NCI-H2196 treated with DMSO at 0.1 percent for 48 hours (cell line): ENCODE measurements at regions not wholly inside any gene's neighbourhood (a gene's known extent, or its start where the extent isn't known, plus 50 kb on each side); places are given as distances from the start of the nearest gene placed in this dataset.
"Not testable (repeated sequence)": the region's sequence is repeated elsewhere in the genome, so short reads cannot be mapped to it uniquely, and the experiment has no call there.

Experiments
- DNase-seq: peaks from one replicate; lab custom pipeline; 2025; ENCODE audit not compliant: unreplicated experiment; lab: John Stamatoyannopoulos, UW

DNA sequence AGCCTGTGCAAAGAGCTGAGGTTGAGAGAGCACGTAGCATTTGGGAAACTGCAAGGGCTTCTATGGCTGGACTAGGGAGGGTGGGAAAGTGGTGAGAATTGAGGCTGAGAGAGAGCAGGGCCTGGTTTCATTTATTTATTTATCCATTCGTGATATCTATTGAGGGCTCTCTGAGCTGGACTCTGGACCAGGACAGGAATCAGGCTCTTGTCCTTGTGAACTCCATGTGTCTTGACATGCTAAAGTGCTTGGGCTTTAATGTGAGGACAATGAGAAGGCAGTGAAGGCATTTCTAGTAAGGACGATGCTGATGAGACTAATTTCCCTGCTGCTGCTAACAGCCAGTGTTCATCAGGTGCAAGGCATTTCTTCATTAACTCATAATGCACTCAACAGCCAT, 95.9 kb upstream of the KLF4 start:
- DNase-seq = no peak

DNA sequence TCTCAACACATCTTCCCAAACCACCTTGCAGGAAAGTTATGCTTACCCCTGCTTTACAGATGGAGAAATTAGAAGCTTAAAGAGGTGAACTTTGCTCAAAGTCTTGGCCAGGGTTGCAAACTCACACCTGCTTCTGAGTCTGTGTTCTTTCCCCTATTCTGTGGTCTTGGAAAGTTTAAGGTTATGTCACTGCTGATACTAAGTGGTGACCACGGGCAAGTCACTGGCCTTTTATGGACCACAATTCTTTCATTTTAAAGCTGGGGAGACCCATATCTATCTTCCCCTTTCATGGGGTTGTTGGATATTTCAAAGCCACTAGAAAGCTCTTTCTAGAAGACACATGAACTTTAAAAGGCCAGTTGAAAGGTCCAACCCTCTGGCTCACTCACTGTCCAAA, 95.4 kb upstream of the KLF4 start:
- DNase-seq = no peak

DNA sequence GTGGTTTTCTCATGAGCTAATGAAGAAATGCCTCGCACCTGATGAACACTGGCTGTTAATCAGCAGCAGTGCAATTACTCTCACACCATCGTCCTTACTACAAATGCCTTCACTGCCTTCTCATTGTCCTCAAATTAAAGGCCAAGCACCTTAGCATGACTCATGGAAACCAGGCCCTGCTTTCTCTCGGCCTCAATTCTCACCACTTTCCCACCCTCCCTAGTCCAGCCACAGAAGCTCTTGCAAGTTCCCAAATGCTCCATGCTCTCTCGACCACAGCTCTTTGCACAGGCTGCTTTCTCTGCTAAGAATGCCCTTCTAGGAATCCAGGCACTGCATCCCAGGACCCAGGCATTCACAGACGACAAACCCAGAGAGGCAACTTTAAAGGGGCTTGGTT, 94.6 kb upstream of the KLF4 start:
- DNase-seq = no peak

- no peak for DNase-seq
These were observed 87.7 kb upstream of the KLF4 start for GRCh38 chr9:107577140-107577776.

- no peak for DNase-seq
These were observed 81.6 kb upstream of the KLF4 start for GRCh38 chr9:107571148-107571547.

DNA sequence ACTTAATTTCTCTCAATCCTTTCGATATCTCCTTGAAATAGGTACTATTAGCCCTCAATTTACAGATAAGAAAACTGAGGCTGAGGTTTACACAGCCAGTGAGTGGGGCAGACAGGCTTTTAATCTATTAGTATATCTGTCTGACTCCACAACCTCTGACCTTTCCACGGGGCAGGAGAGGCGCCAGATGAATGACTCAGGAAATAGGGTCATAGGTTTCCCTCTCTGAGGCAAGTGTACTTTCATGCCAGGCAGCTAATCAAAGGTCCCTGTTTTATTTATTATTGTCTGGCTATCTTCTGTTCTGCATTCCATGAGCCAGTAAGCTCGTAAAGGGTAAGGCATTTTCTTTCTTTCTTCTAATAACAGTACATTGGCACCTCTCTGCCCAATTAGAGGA, 79.6 kb upstream of the KLF4 start:
- DNase-seq = no peak

DNA sequence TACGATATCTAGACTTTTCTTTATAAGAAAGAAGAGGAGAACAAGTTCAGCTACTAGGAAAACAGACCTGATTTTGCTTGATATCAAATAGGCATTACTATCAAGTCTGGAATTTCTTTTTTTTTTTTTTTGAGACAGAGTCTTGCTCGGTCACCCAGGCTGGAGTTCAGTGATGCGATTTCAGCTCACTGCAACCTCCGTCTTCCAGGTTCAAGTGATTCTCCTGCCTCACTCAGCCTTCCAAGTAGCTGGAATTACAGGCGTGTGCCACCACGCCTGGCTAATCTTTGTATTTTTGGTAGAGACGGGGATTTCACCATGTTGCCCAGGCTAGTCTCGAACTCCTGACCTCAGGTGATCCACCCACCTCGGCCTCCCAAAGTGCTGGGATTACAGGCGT, 78.8 kb upstream of the KLF4 start:
- DNase-seq = not testable (repeated sequence)

- no peak for DNase-seq
These were observed 77.9 kb upstream of the KLF4 start for GRCh38 chr9:107567462-107567861.

DNA sequence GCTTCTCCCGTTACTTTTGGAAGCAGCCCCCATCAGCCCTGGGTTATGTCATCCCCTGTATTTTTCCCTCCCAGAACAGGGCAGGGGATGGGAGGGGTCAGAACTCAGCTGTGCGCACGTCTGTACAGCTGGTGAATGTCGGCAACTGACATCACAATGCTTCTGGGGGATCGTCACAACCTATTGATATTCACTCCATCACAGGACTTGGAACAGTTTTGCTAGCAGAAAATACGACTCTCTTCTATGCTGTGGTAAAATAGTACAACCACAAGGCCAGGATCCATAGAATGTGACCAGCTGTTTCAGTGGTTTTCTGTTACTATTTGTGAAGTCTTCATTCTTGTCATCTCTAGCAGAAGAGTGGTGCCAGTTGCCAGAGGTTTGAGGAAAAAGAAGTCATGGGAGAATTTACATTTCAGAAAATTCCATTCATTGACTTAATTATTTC, 77.1 kb upstream of the KLF4 start:
- DNase-seq = no peak

DNA sequence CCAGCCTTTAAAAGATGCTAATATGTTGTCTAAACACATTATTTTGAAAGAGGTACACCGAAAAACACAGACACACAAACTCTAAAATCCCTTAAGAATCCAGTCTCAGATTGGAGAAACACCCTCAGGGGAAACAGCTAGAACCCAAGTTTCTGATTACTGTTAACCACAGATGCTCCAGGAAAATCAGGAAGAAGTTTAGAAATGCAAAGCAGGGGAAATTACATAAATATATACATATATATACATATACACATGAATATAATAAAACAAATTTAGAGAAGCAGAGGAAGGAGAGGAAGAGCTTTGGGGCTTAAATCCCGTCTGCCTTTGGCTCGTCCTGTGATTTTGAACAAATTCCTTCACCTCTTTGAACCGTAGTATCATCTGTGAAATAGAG, 73.2 kb upstream of the KLF4 start:
- DNase-seq = no peak

GRCh38 chr9:107559494-107560086, 70.0 kb upstream of the KLF4 start:
- no peak for DNase-seq

DNA sequence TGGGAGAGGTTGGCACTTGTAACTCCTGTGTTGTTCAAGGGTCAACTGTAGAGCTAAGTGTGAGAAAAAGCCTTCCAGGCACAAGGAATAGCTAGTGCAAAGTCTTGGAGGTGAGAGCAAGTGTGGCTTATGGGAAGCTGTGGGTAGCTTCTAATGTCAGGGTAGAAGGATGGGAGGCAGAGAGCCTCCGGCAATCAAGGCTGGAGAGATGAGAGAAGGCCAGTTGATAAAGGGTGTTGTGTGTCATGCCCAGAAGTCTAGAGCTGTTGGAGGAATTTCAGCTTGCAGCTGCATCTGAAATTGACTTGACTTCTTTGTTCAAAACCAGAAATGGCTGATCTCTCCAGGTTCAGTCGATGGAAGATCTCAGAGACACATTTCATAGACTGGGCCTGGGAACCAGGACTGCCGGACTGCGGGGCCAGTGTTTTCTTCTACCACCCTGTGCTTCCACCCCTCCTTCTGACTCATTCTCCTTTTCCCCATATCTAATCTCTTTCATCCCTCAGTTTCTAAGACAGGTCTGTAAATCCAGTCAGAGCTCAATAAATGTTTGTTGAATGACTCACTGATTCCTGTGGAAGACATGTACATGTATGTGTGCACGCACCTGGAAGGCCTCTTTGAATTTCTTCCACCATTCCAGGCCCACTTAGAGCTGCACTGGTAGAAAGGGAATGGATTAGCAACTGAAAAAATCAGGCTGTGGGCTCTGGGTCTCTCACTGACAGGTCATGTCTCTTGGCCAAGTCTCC, 67.8 kb upstream of the KLF4 start:
- no peak for DNase-seq

DNA sequence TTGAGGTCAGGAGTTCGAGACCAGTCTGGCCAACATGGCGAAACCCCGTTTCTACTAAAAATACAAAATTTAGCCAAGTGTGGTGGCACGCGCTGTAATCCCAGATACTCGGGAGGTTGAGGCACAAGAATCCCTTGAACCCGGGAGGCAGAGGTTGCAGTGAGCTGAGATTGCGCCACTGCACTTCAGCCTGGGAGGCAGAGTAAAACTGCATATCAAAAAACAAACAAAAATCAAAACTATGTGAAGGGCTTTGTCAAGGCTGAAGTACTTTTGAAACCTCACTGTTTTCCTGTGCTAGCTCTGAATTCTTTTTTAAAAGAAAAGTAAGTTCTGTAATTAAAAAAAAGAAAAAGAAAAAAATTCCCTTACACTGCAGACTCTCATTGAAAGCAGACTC, 65.1 kb upstream of the KLF4 start:
- DNase-seq = no peak

DNA sequence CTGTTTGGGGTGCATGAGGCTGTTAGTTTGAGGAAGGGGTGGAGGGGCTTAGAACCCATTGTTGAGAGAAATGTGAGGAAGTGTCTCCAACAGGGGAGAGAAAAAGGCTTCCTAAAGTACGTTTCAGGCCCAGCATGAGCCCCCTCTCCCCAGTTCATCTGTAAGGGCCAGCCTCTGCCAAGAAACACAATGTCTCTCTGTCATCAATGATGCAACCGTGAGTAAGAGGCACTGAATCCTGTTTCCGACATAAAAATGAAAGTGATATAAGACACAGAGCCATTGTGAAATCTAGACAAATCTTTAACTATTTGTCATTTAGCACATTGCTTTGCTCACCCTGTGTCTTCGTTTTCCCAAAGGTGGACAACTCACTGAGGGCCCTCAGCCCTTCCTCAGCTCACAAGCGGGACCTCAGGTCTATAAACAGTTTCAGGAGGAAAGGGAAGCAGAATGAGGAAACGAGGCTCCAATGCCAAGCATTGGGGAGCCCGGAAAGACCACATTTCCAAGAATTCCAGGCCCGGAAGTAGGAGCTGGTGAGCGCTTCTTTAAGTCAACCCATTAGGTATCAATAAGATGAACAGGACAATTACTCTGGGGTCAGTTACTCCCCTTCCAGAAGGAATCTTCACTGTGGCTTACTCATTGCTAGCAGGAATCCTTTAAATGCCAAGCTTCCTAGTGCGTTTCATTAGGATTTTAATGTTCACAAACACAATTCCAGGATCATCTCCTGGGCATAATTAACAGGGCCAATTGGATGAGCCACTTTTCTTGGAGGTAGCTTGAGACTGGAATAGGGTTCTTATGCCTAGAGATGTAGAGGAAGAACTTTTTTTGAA, 59.0 kb upstream of the KLF4 start:
- no peak for DNase-seq

DNA sequence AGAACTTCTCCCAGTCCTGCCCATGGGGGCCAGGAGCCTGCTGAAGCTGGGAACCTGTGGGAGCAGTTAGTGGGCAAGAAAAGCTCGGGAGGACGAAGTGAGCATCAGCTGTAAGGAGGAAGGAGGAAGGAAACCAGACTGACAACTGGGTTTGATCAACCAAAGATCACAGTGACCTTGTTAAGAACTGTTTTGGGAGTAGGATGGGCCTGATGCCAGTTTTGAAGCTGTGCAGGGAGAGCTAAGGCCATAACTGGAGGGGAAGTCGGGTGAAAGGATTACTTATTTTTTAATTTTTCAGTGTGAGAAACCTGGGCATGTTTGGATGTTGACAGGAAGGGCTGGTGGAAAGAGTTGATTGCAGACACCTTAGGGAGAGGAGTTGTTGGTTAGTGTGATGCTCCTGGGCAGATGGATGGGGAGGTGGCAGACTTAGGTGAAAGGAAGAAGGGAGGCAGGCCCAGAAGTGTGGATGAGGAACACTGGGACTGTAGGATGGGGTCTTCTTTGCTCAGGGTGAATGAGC, 58.3 kb upstream of the KLF4 start:
- no peak for DNase-seq

DNA sequence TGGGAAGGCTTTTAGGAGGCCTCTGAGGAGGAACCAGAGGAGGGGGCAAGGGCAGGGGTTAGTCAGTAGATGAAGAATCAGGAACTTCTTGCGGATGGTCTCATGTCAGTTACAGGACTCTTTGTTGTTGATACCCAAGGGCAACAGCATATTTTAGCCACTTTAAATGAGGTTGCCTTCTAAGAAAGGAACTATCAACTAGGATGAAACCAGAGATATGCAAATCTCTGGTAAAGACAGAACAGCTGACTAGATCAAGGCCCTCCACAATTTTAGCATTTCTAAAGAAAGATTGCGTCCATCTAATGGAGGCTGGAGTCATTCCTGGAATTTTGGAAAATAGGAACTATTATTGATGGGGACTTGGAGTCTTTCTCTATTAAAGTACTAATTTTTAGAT, 57.7 kb upstream of the KLF4 start:
- no peak for DNase-seq

- no peak for DNase-seq
These were observed 57.3 kb upstream of the KLF4 start for GRCh38 chr9:107546859-107547258.

DNA sequence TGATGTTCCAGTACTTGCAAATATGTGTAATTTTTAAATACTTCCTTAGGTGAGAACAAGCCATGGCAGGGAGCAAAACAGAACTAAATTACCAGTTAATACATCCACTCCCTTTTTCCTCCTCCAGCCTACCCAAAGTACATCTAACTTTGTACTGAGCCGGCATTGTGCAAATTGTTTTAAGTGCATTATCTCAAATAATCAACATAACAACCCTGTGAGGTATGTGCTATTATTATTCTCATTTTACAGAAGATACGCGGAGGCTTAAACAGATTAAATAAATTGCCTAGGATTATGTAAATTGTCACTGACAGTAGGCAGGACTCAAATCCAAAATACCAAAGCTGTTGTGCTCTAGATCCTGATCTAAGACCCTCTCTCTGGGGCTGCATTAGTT, 55.5 kb upstream of the KLF4 start:
- DNase-seq = no peak

- DNase-seq = no peak
These were observed 53.0 kb upstream of the KLF4 start for GRCh38 chr9:107542411-107543157.

GRCh38 chr9:107541523-107541922, 52.0 kb upstream of the KLF4 start:
- DNase-seq = no peak

GRCh38 chr9:107540164-107540561, 50.6 kb upstream of the KLF4 start:
- DNase-seq = no peak
